Keratinocyte (primary cell): ENCODE measurements at regions not wholly inside any gene's neighbourhood (a gene's known extent, or its start where the extent isn't known, plus 50 kb on each side); places are given as distances from the start of the nearest gene placed in this dataset.

Experiments
- DNase-seq: peaks from one replicate; pipeline ENCODE4 v3.0.0-alpha.2; 2011; ENCODE audit warnings: low read depth, missing footprints, low spot score
- FAIRE-seq: peaks from 2 replicates; lab custom pipeline; 2011; peaks lifted over from hg19 to GRCh38; lab: Jason Lieb, UNC
- H2AFZ ChIP-seq: 2 replicates; pipeline ENCODE4 v1.6.0; 2012; ENCODE audit warnings: low read length, control low read depth, inconsistent platforms; ENCODE audit not compliant: control insufficient read depth
- H3K27ac ChIP-seq: 2 replicates; pipeline ENCODE4 v1.5.1; 2011; ENCODE audit warnings: low read length; ENCODE audit not compliant: control insufficient read depth, insufficient read depth
- H3K27me3 ChIP-seq: 3 replicates; pipeline ENCODE4 v1.6.0; 2011; ENCODE audit warnings: low read length; ENCODE audit not compliant: control insufficient read depth, insufficient read depth; ENCODE audit errors: extremely low read depth
- H3K36me3 ChIP-seq, 2 experiments: 2 replicates in 1 of 2; 3 replicates in 1 of 2; pipeline ENCODE4 v1.5.1; 2011; ENCODE audit warnings: low read length in 2 of 2, mild to moderate bottlenecking in 1 of 2; ENCODE audit not compliant: control insufficient read depth in 2 of 2, insufficient read depth in 2 of 2; ENCODE audit errors: extremely low read depth in 1 of 2
- H3K4me1 ChIP-seq: 3 replicates; pipeline ENCODE4 v1.5.1; 2011; ENCODE audit warnings: low read length; ENCODE audit not compliant: control insufficient read depth, insufficient read depth; ENCODE audit errors: extremely low read depth
- H3K4me2 ChIP-seq: 3 replicates; pipeline ENCODE4 v1.6.0; 2011; ENCODE audit warnings: low read depth, low read length; ENCODE audit not compliant: control insufficient read depth, insufficient read depth; ENCODE audit errors: extremely low read depth
- H3K4me3 ChIP-seq, 3 experiments: fragments of 200-600 bp in 1 of 3; sonication (generic) in 1 of 3; 2 replicates in 2 of 3; 3 replicates in 1 of 3; pipeline ENCODE4 v1.5.1; 2011 to 2016; ENCODE audit warnings: low read length in 3 of 3, mild to moderate bottlenecking in 3 of 3, control low read depth in 2 of 3, inconsistent platforms in 1 of 3, low read depth in 1 of 3, mixed read lengths in 1 of 3, mixed run types in 1 of 3, moderate library complexity in 1 of 3; ENCODE audit not compliant: control insufficient read depth in 2 of 3, insufficient read depth in 2 of 3; ENCODE audit errors: extremely low read depth in 1 of 3
- H3K79me2 ChIP-seq: 2 replicates; pipeline ENCODE4 v1.6.0; 2012; ENCODE audit warnings: low read length; ENCODE audit not compliant: control insufficient read depth, insufficient read depth
- H3K9ac ChIP-seq: 3 replicates; pipeline ENCODE4 v1.6.0; 2011; ENCODE audit warnings: low read length; ENCODE audit not compliant: control insufficient read depth, insufficient read depth; ENCODE audit errors: extremely low read depth
- H3K9me1 ChIP-seq: 3 replicates; pipeline ENCODE4 v1.6.0; 2011; ENCODE audit warnings: low read length; ENCODE audit not compliant: control insufficient read depth, insufficient read depth; ENCODE audit errors: extremely low read depth
- H3K9me3 ChIP-seq: 2 replicates; pipeline ENCODE4 v1.5.1; 2012; ENCODE audit warnings: low read depth, low read length; ENCODE audit not compliant: control insufficient read depth
- H4K20me1 ChIP-seq: 3 replicates; pipeline ENCODE4 v1.6.0; 2011; ENCODE audit warnings: low read length; ENCODE audit not compliant: control insufficient read depth, insufficient read depth; ENCODE audit errors: extremely low read depth
- CTCF ChIP-seq, 3 experiments: IDR thresholded peaks in 1 of 3; conservative IDR thresholded peaks in 1 of 3; optimal IDR thresholded peaks in 1 of 3; 2 replicates in 2 of 3; 3 replicates in 1 of 3; pipeline versions ENCODE3 to v1.5.1; 2011; ENCODE audit warnings: low read length in 3 of 3, mild to moderate bottlenecking in 3 of 3, moderate library complexity in 2 of 3, control low read depth in 1 of 3, inconsistent platforms in 1 of 3; ENCODE audit not compliant: insufficient read depth in 2 of 3; ENCODE audit errors: extremely low read depth in 1 of 3
- EZH2 ChIP-seq: IDR thresholded peaks from one replicate; pipeline ENCODE4 v1.6.1; 2012; ENCODE audit warnings: inconsistent platforms, mild to moderate bottlenecking, low read length, moderate library complexity
- dilution Hi-C: fragments of 300-500 bp; cut with MboI; formaldehyde crosslinking; loops from one replicate; pipeline ENCODE4 v1.7.0; 2020; ENCODE audit warnings: low sequenced_read_pairs; ENCODE audit not compliant: extremely low pct_ligation_motif_present

- H3K27me3 ChIP-seq, result no peaks in the 10 kb centered on the region
- dilution Hi-C loops, result no loop called here
- H3K9me1 ChIP-seq, result no peaks in the 10 kb centered on the region
- H3K4me3 ChIP-seq, result no peak overlapping the region
- H3K4me1 ChIP-seq, result no peaks in the 10 kb centered on the region
- DNase-seq (no peak), FAIRE-seq (no peak)
- no peak overlapping the region for H3K4me2 ChIP-seq
- TF ChIP-seq CTCF (optimal IDR thresholded peaks at IDR 0.05 in 1 of 3, IDR thresholded peaks at IDR 0.05 in 1 of 3, conservative IDR thresholded peaks at IDR 0.05 in 1 of 3; ENCODE audit: extremely low read depth in 1 of 3, insufficient read depth in 2 of 3, low read length in 3 of 3) (no peak), EZH2 (no peak)
- H3K36me3 ChIP-seq, result no peaks in the 10 kb centered on the region
- no peaks in the 10 kb centered on the region for H3K79me2 ChIP-seq
- H3K9me3 ChIP-seq, result no peaks in the 10 kb centered on the region
- H3K9ac ChIP-seq, result no peak overlapping the region
- no peak overlapping the region for H3K27ac ChIP-seq
- H2AFZ ChIP-seq, result no peak overlapping the region
- H4K20me1 ChIP-seq, result no peaks in the 10 kb centered on the region
Measured at GRCh38 chr4:22063613-22064012, 115.0 kb upstream of the KCNIP4 start.

- DNase-seq, result no peak
- no peaks in the 10 kb centered on the region for H3K9me1 ChIP-seq
- H3K4me1 ChIP-seq, result no peaks in the 10 kb centered on the region
- H3K36me3 ChIP-seq, result no peaks in the 10 kb centered on the region
- H3K4me2 ChIP-seq, result no peak overlapping the region
- H3K9me3 ChIP-seq, result no peaks in the 10 kb centered on the region
- H3K4me3 ChIP-seq, result no peak overlapping the region
- H4K20me1 ChIP-seq, result no peaks in the 10 kb centered on the region
- H2AFZ ChIP-seq, result no peak overlapping the region
- no peak overlapping the region for H3K27ac ChIP-seq
- no peaks in the 10 kb centered on the region for H3K79me2 ChIP-seq
- no peaks in the 10 kb centered on the region for H3K27me3 ChIP-seq
- no peak for FAIRE-seq
- dilution Hi-C loops, result no loop called here
- no peak for TF ChIP-seq CTCF (optimal IDR thresholded peaks at IDR 0.05 in 1 of 3, IDR thresholded peaks at IDR 0.05 in 1 of 3, conservative IDR thresholded peaks at IDR 0.05 in 1 of 3; ENCODE audit: extremely low read depth in 1 of 3, insufficient read depth in 2 of 3, low read length in 3 of 3)
- TF ChIP-seq EZH2, result no peak
- no peak overlapping the region for H3K9ac ChIP-seq
Measured at GRCh38 chr4:22062676-22063075, 114.1 kb upstream of the KCNIP4 start.
